ENCODE measurements at regions not wholly inside any gene's neighbourhood (a gene's known extent, or its start where the extent isn't known, plus 50 kb on each side); places are given as distances from the start of the nearest gene placed in this dataset.

DNA sequence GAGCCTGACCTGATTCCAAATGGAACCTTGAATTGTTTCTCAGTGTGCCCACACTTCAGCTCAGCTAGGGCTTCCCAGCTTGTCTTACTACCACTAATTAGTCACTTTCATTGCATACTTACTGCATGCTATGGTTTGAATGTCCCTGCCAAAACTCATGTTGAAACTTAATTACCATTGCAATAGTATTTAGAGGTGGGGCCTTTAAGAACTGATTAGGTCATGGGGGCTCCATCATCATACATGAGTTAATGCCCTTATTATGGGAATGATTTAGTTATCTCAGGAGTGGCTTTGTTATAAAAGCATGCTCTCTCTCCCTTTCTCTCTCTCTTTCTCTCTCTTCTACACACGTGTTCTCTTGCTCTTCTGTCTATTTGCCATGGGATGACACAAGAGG lies 68.3 kb downstream of the NENF start:
- TF ChIP-seq, protein P1, sequence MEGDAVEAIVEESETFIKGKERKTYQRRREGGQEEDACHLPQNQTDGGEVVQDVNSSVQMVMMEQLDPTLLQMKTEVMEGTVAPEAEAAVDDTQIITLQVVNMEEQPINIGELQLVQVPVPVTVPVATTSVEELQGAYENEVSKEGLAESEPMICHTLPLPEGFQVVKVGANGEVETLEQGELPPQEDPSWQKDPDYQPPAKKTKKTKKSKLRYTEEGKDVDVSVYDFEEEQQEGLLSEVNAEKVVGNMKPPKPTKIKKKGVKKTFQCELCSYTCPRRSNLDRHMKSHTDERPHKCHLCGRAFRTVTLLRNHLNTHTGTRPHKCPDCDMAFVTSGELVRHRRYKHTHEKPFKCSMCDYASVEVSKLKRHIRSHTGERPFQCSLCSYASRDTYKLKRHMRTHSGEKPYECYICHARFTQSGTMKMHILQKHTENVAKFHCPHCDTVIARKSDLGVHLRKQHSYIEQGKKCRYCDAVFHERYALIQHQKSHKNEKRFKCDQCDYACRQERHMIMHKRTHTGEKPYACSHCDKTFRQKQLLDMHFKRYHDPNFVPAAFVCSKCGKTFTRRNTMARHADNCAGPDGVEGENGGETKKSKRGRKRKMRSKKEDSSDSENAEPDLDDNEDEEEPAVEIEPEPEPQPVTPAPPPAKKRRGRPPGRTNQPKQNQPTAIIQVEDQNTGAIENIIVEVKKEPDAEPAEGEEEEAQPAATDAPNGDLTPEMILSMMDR (IDR thresholded peaks at IDR 0.05), result no peak
- no peak overlapping the region for H3K27ac Mint-ChIP-seq
- no peaks in the 10 kb centered on the region for H3K36me3 Mint-ChIP-seq (ENCODE audit: low read depth)
- peaks cover 21% of the 10 kb centered on the region for H3K27me3 Mint-ChIP-seq (ENCODE audit: insufficient read depth)
- no peak for DNase-seq
- H3K4me3 Mint-ChIP-seq, result no peak overlapping the region
- no peaks in the 10 kb centered on the region for H3K9me3 Mint-ChIP-seq
- peaks cover 12% of the 10 kb centered on the region for H3K4me1 Mint-ChIP-seq (ENCODE audit: low read depth)

DNA sequence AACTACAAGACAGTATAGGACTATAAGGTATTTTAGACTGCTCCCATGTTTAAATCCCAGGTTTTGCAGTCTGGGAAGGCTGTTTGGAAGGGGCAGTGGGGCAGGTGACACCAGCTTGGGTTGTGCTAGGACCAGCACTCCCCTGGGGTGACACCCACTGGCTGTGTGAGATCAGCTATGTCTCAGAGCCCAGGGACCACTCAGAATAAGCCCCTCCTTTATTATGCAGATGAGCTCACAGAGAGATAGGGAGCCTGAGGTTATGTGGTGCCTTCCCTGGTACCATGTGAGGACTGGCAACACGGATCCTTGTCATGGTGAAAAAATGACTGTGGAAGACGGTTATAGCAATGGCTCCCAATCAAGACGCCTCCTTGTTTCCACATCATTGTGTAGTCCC lies 71.0 kb downstream of the NENF start:
- Mint-ChIP-seq H3K9me3 (no peaks in the 10 kb centered on the region), H3K36me3 (ENCODE audit: low read depth) (no peaks in the 10 kb centered on the region), H3K4me1 (ENCODE audit: low read depth) (peaks cover 2% of the 10 kb centered on the region; the same call in 1 of the 2 replicates), H3K4me3 (no peak overlapping the region), H3K27me3 (ENCODE audit: insufficient read depth) (peaks cover 13% of the 10 kb centered on the region), H3K27ac (no peak overlapping the region)
- TF ChIP-seq, protein P1 (IDR thresholded peaks at IDR 0.05), result no peak
- DNase-seq, result no peak

GRCh38 chr1:212504171-212504803 lies 71.6 kb downstream of the NENF start:
- H3K4me3 Mint-ChIP-seq, result no peak overlapping the region
- peaks cover 16% of the 10 kb centered on the region for H3K27me3 Mint-ChIP-seq (ENCODE audit: insufficient read depth)
- no peaks in the 10 kb centered on the region for H3K4me1 Mint-ChIP-seq (ENCODE audit: low read depth)
- no peaks in the 10 kb centered on the region for H3K36me3 Mint-ChIP-seq (ENCODE audit: low read depth)
- TF ChIP-seq, protein P1 (IDR thresholded peaks at IDR 0.05), result no peak
- H3K27ac Mint-ChIP-seq, result no peak overlapping the region
- H3K9me3 Mint-ChIP-seq, result no peaks in the 10 kb centered on the region
- DNase-seq, result no peak

DNA sequence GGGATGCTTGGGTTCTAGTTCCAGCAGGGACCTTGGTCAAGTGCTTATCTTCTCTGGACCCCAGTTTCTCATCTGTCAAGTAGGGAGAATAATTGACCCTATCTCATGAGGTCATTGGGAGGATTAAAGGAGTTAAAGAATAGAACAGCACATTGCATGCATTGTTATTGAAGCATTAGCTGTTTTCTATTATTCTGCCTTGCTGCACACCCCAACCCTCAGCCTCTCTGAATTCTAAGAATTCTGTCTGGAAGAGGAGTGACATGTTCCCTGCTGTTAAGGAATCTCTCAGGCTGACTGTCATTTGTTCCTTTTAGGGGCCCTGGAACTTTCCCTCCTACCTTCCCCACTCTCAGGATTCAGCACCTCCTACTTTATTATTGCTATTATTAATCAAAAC lies 73.9 kb downstream of the NENF start:
- no peak overlapping the region for H3K27ac Mint-ChIP-seq

GRCh38 chr1:212507369-212507768 lies 74.6 kb downstream of the NENF start:
- TF ChIP-seq, protein P1 (IDR thresholded peaks at IDR 0.05), result no peak
- Mint-ChIP-seq H3K36me3 (ENCODE audit: low read depth) (no peaks in the 10 kb centered on the region), H3K27me3 (ENCODE audit: insufficient read depth) (peaks cover 38% of the 10 kb centered on the region), H3K27ac (no peak overlapping the region), H3K4me3 (no peak overlapping the region), H3K9me3 (no peaks in the 10 kb centered on the region), H3K4me1 (ENCODE audit: low read depth) (peaks cover under 1% of the 10 kb centered on the region; the same call in 1 of the 2 replicates)
- DNase-seq, result no peak

More for the DNA sequence above, 73.9 kb downstream of the NENF start:
- Mint-ChIP-seq H3K27me3 (ENCODE audit: insufficient read depth) (peaks cover 32% of the 10 kb centered on the region), H3K9me3 (no peaks in the 10 kb centered on the region), H3K36me3 (ENCODE audit: low read depth) (no peaks in the 10 kb centered on the region), H3K4me3 (no peak overlapping the region), H3K4me1 (ENCODE audit: low read depth) (no peaks in the 10 kb centered on the region)
- DNase-seq, result no peak
- TF ChIP-seq, protein P1 (IDR thresholded peaks at IDR 0.05), result no peak

Data from HFFc6 (cell line).